ENCODE measurements at regions not wholly inside any gene's neighbourhood (a gene's known extent, or its start where the extent isn't known, plus 50 kb on each side); places are given as distances from the start of the nearest gene placed in this dataset.
"Not testable (repeated sequence)": the region's sequence is repeated elsewhere in the genome, so short reads cannot be mapped to it uniquely, and the experiment has no call there.

GRCh38 chr20:5452691-5453090 lies 135.9 kb upstream of the PROKR2 start:
- not testable (repeated sequence) for DNase-seq

DNA sequence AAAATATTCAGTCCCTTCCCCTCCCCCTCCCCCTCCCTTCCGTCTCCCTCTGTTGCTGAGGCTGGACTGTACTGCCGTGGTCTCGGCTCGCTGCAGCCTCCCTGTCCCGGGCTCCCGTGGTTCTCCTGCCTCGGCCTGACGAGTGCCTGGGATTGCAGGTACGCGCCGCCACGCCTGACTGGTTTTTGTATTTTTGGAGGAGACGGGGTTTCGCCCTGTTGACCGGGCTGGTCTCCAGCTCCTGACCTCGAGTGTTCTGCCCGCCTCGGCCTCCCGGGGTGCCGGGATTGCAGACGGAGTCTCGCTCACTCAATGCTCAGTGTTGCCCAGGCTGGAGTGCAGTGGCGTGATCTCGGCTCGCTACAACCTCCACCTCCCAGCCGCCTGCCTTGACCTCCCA lies 135.5 kb upstream of the PROKR2 start:
- DNase-seq, result not testable (repeated sequence)

GRCh38 chr20:5451643-5452210 lies 135.0 kb upstream of the PROKR2 start:
- DNase-seq, result no peak

DNA sequence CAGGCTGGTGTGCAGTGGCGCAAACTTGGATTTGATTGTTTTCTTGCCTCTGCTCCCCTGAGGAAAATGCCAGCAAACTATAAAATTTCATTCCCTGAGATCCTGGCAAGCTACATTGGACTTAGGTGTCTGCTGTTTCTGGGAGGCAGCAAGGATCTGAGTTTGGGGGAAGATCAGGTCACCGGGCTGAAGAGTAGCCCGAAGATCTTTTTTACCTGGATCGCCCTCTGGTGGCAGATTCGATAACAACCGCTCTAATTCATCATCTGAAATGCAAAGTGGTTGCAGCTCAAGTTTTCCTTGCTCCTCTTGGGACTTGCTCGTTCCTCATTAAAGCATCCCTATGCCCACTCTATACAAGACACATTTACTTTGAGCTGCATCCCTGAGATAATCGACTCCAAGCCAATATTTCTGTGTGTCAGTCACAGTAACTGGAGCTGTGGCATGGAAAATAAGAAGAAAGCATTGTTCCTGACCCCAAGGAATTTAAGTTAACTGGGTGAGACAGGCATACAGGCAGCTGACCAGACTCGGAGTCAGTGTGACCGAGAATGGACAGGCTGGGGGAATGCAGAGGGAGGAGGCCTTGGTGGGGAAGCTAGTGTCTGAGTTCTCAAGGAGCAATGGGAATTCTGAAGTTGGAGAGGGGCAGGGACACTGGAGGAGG lies 131.8 kb upstream of the PROKR2 start:
- peak; percentile 42 for DNase-seq

DNA sequence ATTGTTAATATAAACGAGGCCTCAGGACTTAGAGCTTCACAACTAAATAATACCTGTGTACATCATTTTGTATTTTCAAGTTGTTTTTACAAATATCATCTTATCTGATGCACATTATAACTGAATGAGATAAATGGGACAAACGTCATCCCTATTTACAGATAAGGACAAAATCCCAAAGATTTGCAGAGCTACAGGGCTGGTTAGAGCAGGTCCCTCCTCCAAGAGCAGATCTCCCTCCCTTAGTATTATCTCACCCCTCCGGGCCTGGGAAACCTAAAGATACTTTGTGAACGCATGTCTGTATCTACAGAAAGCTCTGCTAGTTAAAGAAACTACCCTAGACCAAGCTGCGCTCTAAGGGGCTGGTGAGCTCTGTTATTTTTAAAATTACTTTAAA lies 130.4 kb upstream of the PROKR2 start:
- no peak for DNase-seq

DNA sequence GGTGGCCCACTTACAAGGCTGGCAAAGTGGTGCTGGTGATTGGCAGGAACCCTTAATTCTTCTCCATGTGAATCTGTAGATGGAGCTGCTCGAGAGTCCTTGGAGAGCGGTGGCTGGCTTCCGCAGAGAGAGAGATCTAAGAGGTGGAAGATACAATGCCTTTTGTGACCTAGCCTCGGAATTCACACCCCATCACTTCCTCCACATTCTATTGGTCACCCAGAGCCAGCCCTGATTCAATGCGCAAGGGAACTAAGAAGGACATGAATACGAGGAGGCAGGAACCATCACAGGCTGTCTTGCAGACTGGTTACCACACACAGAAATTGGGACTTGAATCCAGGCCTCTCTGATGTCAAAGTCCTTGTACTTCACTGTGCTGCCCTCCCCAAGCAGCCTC lies 128.9 kb upstream of the PROKR2 start:
- no peak for DNase-seq

DNA sequence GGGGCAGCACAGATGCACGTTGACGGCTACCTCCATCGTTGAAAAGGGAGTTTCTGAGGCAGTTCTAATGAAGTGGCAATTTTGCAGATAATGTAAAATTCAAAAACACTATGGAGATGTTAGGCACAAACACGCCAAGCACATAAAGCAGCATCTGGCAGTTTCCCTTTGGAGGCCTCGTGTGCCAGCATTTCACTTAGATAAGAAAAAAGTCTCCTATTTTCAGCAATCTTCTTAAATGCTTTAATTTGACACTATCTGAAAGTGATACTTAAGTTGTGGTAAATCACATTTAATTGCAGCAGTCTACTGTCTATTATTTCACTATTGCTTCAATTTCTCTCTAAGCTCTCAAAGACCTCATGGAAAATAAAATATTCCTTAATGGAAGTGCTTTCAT lies 125.3 kb upstream of the PROKR2 start:
- no peak for DNase-seq

DNA sequence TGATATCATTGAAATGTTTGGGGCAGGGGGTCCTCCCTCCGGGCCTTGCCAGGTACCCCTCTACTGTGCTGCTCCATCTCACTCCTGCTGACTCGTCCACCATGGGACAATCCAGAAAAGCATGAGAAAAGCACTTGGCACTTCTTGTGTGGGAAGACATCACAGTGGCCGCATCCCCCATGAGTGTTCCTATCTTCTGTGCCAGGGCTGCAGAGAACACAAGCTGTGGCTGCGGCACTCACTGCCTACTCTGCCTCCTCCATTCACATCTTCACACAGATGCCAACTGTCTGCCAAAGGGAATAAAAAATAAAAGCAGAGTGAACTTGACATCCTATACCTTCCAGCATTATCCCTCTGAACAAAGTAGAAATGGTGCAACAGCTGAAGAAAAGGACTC lies 117.4 kb upstream of the PROKR2 start:
- DNase-seq, result no peak

GRCh38 chr20:5433352-5433751 lies 116.6 kb upstream of the PROKR2 start:
- DNase-seq, result no peak

GRCh38 chr20:5432030-5432429 lies 115.3 kb upstream of the PROKR2 start:
- DNase-seq, result no peak

GRCh38 chr20:5430670-5431069 lies 113.9 kb upstream of the PROKR2 start:
- no peak for DNase-seq

DNA sequence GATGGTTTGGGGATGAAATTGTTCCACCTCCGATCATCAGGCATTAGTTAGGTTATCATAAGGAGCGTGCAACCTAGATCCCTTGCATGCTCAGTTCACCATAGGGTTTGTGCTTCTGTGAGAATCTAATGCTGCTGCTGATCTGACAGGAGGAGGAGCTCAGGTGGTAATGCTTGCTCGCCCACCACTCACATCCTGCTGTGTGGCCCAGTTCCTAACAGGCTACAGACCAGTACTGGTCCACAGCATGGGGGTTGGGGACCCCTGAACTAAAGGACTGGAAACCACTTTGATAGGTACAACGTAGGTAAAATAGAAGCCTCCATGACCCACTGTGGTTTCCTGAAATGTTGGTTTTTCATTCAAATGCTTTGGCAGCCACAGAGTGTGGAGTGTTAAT lies 109.3 kb upstream of the PROKR2 start:
- DNase-seq, result no peak

DNA sequence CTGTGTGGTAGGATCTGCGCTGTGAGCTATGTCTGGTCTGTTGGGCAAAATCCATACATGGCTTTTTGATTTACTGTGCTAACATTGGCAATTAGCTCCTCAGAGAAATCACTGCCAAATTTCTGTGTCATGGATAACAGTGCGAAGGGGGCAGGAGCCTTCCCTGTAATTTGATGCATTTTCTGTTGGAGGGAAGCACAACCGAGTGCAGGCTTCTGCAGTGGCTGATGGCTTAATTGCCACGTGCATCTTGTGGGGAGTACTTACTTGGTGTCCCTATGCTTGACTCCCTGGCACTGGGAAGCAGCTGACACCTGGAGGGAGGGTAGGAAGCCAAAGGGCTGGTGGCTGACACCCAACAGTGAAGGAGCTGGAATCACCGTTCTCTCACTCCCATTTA lies 99.3 kb upstream of the PROKR2 start:
- DNase-seq, result no peak

GRCh38 chr20:5413394-5413793 lies 96.6 kb upstream of the PROKR2 start:
- no peak for DNase-seq

DNA sequence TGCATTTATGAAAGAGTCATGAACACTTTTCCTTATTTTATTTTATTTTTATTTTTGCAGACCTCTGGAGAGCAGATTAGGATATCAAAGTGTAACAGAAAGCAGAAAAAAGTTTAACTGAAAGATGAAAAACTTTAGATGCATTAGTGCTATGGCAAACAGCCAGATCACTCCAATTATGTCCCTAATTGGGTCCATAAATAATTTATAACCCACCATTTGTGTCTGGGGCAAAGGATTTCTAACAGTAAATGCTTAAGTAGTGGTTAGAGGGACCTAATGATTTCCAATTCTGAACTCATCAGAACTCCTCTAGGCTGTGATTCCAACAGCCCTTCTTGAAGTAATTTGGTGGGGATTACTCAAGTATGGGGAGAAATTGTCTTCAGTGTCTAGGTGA lies 93.7 kb upstream of the PROKR2 start:
- DNase-seq, result no peak

- peak; percentile 5 for DNase-seq
These were observed 86.3 kb upstream of the PROKR2 start for GRCh38 chr20:5402903-5403531.

DNA sequence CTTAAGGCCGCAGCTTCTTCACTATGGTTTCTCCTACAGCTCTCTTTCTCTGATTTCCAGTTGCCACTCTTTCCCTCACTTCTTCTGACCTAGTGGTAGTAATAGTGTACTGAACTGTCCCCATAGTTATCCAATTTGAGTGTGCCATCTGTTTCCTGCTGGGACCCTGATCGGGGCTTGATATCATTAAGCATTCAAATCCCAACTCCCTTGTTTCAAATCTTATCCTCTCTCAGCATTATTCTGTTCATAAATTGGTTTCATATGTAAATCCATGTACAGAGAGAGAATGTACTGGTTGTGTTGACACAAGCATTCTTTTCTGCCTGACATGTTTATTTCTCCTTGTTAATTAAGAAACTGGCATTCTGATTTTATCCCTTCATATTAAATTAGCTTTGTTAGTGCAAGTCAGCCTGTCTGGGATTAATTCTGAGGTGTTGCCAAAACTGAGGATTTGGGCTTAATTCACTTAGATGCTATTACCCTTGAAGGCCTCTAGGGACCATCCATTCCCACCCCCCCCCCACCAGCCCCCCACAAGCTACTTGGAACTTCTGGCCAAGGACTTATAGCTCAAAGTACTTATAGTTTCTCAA lies 84.6 kb upstream of the PROKR2 start:
- no peak for DNase-seq

- peak; percentile 18 for DNase-seq
These were observed 83.5 kb upstream of the PROKR2 start for GRCh38 chr20:5400164-5400762.

GRCh38 chr20:5397393-5397792 lies 80.6 kb upstream of the PROKR2 start:
- DNase-seq, result no peak

DNA sequence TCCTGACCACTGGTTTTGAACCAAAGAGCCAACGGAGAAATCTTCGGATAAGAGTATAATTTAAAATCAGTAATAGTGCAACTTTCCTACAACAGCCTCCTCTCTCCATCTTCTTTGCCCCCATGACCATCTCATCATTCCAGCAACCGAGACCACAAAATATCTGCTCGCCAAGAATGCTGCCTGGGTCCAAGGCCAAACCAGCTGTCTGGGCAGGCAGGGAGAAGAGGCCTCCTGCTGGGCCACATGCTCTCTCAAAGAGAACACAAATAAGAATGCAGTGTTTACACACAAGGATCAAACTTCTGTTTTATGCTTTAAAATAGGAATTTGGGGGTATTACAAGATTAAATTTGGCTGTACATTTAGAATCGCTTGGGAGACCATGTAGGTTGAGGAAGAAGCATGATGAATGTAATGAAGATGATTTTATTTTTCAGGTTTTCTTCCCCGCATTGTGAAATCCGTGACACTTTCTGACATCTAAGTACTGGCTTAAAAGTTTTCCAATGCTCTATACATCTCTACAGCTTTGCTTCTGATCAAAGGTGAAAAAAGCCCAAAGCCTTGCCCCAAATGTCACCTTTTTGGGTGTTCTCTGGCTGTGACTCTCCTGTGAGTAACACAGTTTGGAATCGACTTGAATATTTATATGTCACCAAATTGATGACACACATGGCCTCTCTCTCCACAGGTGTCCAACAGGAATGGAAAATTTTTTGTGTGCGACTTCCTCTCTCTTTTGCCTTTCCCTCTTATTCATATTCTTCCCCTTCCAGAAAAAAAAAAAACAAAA lies 79.4 kb upstream of the PROKR2 start:
- DNase-seq, result no peak

- no peak for DNase-seq
These were observed 76.6 kb upstream of the PROKR2 start for GRCh38 chr20:5393218-5393870.

DNA sequence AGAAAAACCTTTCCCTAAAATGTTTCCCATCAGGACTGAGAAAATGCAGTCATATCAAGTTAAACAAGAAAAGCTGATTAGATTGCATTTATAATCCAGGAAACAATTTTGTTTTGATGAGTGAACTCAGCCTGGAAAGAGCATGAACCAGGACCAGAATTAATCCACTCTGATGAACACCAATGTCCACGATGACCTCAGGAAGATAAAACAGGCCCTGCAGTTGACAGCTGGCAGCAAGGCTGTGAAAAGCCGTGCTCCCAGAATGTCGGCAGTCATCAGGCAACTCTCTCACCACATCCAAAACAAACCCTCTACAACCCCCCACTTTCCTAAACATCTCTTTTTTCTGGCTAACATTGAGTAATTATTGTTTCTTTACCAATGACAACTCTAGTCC lies 74.0 kb upstream of the PROKR2 start:
- no peak for DNase-seq

All from fibroblast of skin of back (primary cell).